ENCODE measurements at regions not wholly inside any gene's neighbourhood (a gene's known extent, or its start where the extent isn't known, plus 50 kb on each side); places are given as distances from the start of the nearest gene placed in this dataset.

GRCh38 chr2:83757329-83757728 lies 701.8 kb downstream of the SUCLG1 start:
- TF ChIP-seq EZH2 (IDR thresholded peaks at IDR 0.05) (no peak), FOXP2 (optimal IDR thresholded peaks at IDR 0.05; ENCODE audit: control extremely low read depth, extremely low read length, insufficient read depth) (no peak)

Measured in SK-N-MC (cell line).